ENCODE measurements at regions not wholly inside any gene's neighbourhood (a gene's known extent, or its start where the extent isn't known, plus 50 kb on each side); places are given as distances from the start of the nearest gene placed in this dataset.

GRCh38 chr6:16855460-16855859 is 94.2 kb upstream of the ATXN1 start:
- Histone ChIP-seq H3K36me3 (ENCODE audit: control insufficient read depth in 2 of 2, extremely low read depth in 1 of 2, insufficient read depth in 2 of 2, low read length in 2 of 2) (no peaks in the 10 kb centered on the region), H3K27me3 (ENCODE audit: control insufficient read depth, extremely low read depth, insufficient read depth, low read length) (no peaks in the 10 kb centered on the region), H3K9me3 (ENCODE audit: control insufficient read depth, low read depth, low read length) (no peaks in the 10 kb centered on the region), H3K4me1 (ENCODE audit: control insufficient read depth, extremely low read depth, insufficient read depth, low read length) (no peaks in the 10 kb centered on the region), H3K4me2 (ENCODE audit: control insufficient read depth, extremely low read depth, insufficient read depth, low read depth, low read length) (no peak overlapping the region), H3K9me1 (ENCODE audit: control insufficient read depth, extremely low read depth, insufficient read depth, low read length) (no peaks in the 10 kb centered on the region), H3K4me3 (ENCODE audit: control insufficient read depth in 2 of 3, extremely low read depth in 1 of 3, insufficient read depth in 2 of 3, low read depth in 1 of 3, low read length in 3 of 3) (no peak overlapping the region), H2AFZ (ENCODE audit: control insufficient read depth, low read length) (no peak overlapping the region), H3K79me2 (ENCODE audit: control insufficient read depth, insufficient read depth, low read length) (no peaks in the 10 kb centered on the region), H4K20me1 (ENCODE audit: control insufficient read depth, extremely low read depth, insufficient read depth, low read length) (no peaks in the 10 kb centered on the region), H3K9ac (ENCODE audit: control insufficient read depth, extremely low read depth, insufficient read depth, low read length) (no peak overlapping the region), H3K27ac (ENCODE audit: control insufficient read depth, insufficient read depth, low read length) (no peak overlapping the region)
- FAIRE-seq (no peak), DNase-seq (ENCODE audit: low read depth, low spot score) (no peak)
- no peak for TF ChIP-seq CTCF (optimal IDR thresholded peaks at IDR 0.05 in 1 of 3, IDR thresholded peaks at IDR 0.05 in 1 of 3, conservative IDR thresholded peaks at IDR 0.05 in 1 of 3; ENCODE audit: extremely low read depth in 1 of 3, insufficient read depth in 2 of 3, low read length in 3 of 3)
- no peak for TF ChIP-seq EZH2 (IDR thresholded peaks at IDR 0.05; ENCODE audit: low read length)
- dilution Hi-C loops (cut with MboI; ENCODE audit: extremely low pct_ligation_motif_present, low sequenced_read_pairs) = no loop called here

GRCh38 chr6:16854986-16855385 is 93.7 kb upstream of the ATXN1 start:
- Histone ChIP-seq H3K36me3 (ENCODE audit: control insufficient read depth in 2 of 2, extremely low read depth in 1 of 2, insufficient read depth in 2 of 2, low read length in 2 of 2) (no peaks in the 10 kb centered on the region), H4K20me1 (ENCODE audit: control insufficient read depth, extremely low read depth, insufficient read depth, low read length) (no peaks in the 10 kb centered on the region), H2AFZ (ENCODE audit: control insufficient read depth, low read length) (no peak overlapping the region), H3K27ac (ENCODE audit: control insufficient read depth, insufficient read depth, low read length) (no peak overlapping the region), H3K9me1 (ENCODE audit: control insufficient read depth, extremely low read depth, insufficient read depth, low read length) (no peaks in the 10 kb centered on the region), H3K4me2 (ENCODE audit: control insufficient read depth, extremely low read depth, insufficient read depth, low read depth, low read length) (no peak overlapping the region), H3K9me3 (ENCODE audit: control insufficient read depth, low read depth, low read length) (no peaks in the 10 kb centered on the region), H3K9ac (ENCODE audit: control insufficient read depth, extremely low read depth, insufficient read depth, low read length) (no peak overlapping the region), H3K4me1 (ENCODE audit: control insufficient read depth, extremely low read depth, insufficient read depth, low read length) (no peaks in the 10 kb centered on the region), H3K79me2 (ENCODE audit: control insufficient read depth, insufficient read depth, low read length) (no peaks in the 10 kb centered on the region), H3K4me3 (ENCODE audit: control insufficient read depth in 2 of 3, extremely low read depth in 1 of 3, insufficient read depth in 2 of 3, low read depth in 1 of 3, low read length in 3 of 3) (no peak overlapping the region), H3K27me3 (ENCODE audit: control insufficient read depth, extremely low read depth, insufficient read depth, low read length) (no peaks in the 10 kb centered on the region)
- dilution Hi-C loops (cut with MboI; ENCODE audit: extremely low pct_ligation_motif_present, low sequenced_read_pairs) = no loop called here
- no peak for FAIRE-seq
- DNase-seq (ENCODE audit: low read depth, low spot score) = no peak
- TF ChIP-seq CTCF (optimal IDR thresholded peaks at IDR 0.05 in 1 of 3, IDR thresholded peaks at IDR 0.05 in 1 of 3, conservative IDR thresholded peaks at IDR 0.05 in 1 of 3; ENCODE audit: extremely low read depth in 1 of 3, insufficient read depth in 2 of 3, low read length in 3 of 3) = no peak
- TF ChIP-seq EZH2 (IDR thresholded peaks at IDR 0.05; ENCODE audit: low read length) = no peak
